Body of pancreas (tissue), 4 donors: ENCODE measurements at regions not wholly inside any gene's neighbourhood (a gene's known extent, or its start where the extent isn't known, plus 50 kb on each side); places are given as distances from the start of the nearest gene placed in this dataset.
"Not testable (repeated sequence)": the region's sequence is repeated elsewhere in the genome, so short reads cannot be mapped to it uniquely, and the experiment has no call there.

Experiments
- ATAC-seq: fragments of 150-250 bp; one replicate; pipeline ENCODE4 v1.9.1; 2016
- DNase-seq, 4 donors: peaks; one replicate each; pipeline ENCODE4 v3.0.0-alpha.2; 2019
- H3K27ac ChIP-seq, 4 donors: fragments of 200-600 bp; sonication (generic); 1 replicate in 3 of 4; 2 replicates in 1 of 4; pipeline versions ENCODE4 v1.5.1 to v1.6.1; 2016 to 2019; ENCODE audit warnings: mild to moderate bottlenecking in 1 of 4, mixed read lengths in 1 of 4, moderate library complexity in 1 of 4
- H3K27me3 ChIP-seq, 2 donors: fragments of 200-600 bp; sonication (generic); one replicate each; pipeline ENCODE4 v1.6.0; 2016; ENCODE audit warnings: mild to moderate bottlenecking in 1 of 2
- H3K36me3 ChIP-seq, 2 donors: fragments of 200-600 bp; sonication (generic); replicated peaks in 1 of 2; 2 replicates each; pipeline ENCODE4 v1.5.1; 2016; ENCODE audit warnings: low read depth in 2 of 2; ENCODE audit not compliant: insufficient read depth in 1 of 2
- H3K4me1 ChIP-seq: fragments of 200-600 bp; sonication (generic); one replicate; pipeline ENCODE4 v1.6.0; 2016
- H3K4me3 ChIP-seq, 2 donors: fragments of 200-600 bp; sonication (generic); 1 replicate in 1 of 2; 2 replicates in 1 of 2; pipeline ENCODE4 v1.5.1; 2016 to 2019
- H3K9me3 ChIP-seq, 3 donors: fragments of 200-600 bp; sonication (generic); 1 replicate in 2 of 3; 2 replicates in 1 of 3; pipeline ENCODE4 v1.5.1; 2016
- CTCF ChIP-seq, 7 experiments: fragments of 450-650 bp in 4 of 7; fragments of 200-600 bp in 3 of 7; sonication (generic) in 3 of 7; IDR thresholded peaks; one replicate each; pipeline ENCODE4 v1.5.1; 2016 to 2019; ENCODE audit warnings: antibody characterized with exemption in 7 of 7
- POLR2A ChIP-seq, 3 donors: fragments of 450-650 bp; IDR thresholded peaks; one replicate each; pipeline ENCODE4 v1.6.1; 2016; ENCODE audit warnings: antibody characterized with exemption in 3 of 3, mild to moderate bottlenecking in 2 of 3
- WGBS, 2 donors: methylation state at CpG; one replicate each; pipeline ENCODE4 v1.1.5; 2017; 5-methylcytosine and 5-hydroxymethylcytosine counted together
- intact Hi-C: fragments of 100-400 bp; cut with DNase I; formaldehyde crosslinking; loops from one replicate; pipeline ENCODE4 v1.15.1; 2023

DNA sequence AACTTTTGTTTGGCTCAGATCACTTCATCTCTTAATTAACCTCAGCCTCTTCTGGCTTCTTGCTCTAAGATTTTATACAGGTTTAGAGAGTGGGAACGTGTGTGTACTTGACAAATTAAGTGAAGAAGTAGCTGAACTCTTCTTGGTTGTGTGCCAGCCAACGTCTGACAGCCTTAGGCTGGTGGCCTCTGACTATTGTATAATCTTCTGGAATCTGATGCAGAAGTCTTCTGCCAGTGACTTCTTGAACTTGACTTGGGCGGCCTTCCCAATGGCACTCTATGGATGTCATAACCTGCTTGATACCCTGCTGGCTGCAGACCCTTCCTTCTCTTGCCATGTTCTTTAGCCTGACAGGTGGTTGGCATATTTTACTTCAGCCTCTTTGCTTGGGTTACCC is 660.5 kb downstream of the DOK5 start:
- 40% methylated on average over 3 of the region's 3 CpGs for WGBS, 2 donors
- TF ChIP-seq CTCF (IDR thresholded peaks at IDR 0.05) (no peak), POLR2A (IDR thresholded peaks at IDR 0.05) (no peak)
- ATAC-seq (no peak), DNase-seq (no peak)
- intact Hi-C loops = no loop called here
- Histone ChIP-seq H3K4me1 (no peaks in the 10 kb centered on the region), H3K27ac (no peak overlapping the region), H3K36me3 (no peaks in the 10 kb centered on the region), H3K27me3 (no peaks in the 10 kb centered on the region), H3K9me3 (no peaks in the 10 kb centered on the region), H3K4me3 (no peak overlapping the region)

DNA sequence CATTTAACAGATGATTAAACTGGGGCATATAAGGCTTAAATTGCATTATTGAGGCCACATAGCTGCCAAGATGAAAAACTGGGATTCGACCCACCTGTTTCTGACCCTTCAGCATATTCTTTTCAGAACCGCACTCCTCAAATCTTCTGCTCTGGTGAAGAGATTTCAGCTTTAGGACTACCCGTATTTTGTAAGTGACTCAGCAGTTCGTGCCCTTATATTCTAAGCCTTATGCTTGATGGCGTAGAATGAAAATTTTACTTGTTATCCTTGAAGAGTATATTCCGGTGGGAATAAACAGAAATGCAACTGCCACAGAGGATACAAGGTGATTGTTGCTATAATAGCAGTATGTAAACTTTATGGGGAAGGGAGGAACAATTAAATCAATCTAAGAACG is 657.1 kb downstream of the DOK5 start:
- no peaks in the 10 kb centered on the region for H3K27me3 ChIP-seq
- intact Hi-C loops = no loop called here
- no peak overlapping the region for H3K27ac ChIP-seq
- no peaks in the 10 kb centered on the region for H3K36me3 ChIP-seq
- H3K9me3 ChIP-seq = no peaks in the 10 kb centered on the region
- no peak for DNase-seq
- H3K4me1 ChIP-seq = no peaks in the 10 kb centered on the region
- H3K4me3 ChIP-seq = no peak overlapping the region
- WGBS, 2 donors = 68% methylated on average over 7 of the region's 7 CpGs
- no peak for ATAC-seq
- no peak for TF ChIP-seq CTCF (IDR thresholded peaks at IDR 0.05)
- no peak for TF ChIP-seq POLR2A (IDR thresholded peaks at IDR 0.05)

GRCh38 chr20:55117577-55117976 is 642.2 kb downstream of the DOK5 start:
- ATAC-seq, intact Hi-C loops, H3K9me3 ChIP-seq, H3K27ac ChIP-seq, H3K36me3 ChIP-seq, DNase-seq, H3K4me3 ChIP-seq, H3K4me1 ChIP-seq, H3K27me3 ChIP-seq: not testable (repeated sequence)
- WGBS, 2 donors = 45 to 49% methylated on average over 4 of the region's 4 CpGs

DNA sequence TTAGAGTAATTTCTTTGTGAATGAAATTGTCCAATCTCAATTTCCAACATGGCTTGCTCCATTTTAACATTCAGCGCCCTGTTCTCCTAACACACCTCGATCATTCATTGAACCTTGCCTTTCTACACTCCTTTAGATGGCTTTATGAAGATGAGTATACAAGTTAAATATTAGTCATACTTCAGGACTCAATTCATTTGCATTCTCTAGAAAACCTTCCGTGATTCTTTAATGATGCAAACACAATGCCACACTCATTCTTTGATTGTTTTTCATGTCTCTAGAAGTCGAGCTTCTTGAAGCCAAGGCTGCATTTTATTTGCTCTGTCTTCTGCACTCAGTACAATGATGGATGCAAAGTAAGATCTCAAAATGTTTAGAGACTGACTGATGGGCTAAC is 641.2 kb downstream of the DOK5 start:
- no peaks in the 10 kb centered on the region for H3K27me3 ChIP-seq
- ATAC-seq (no peak), DNase-seq (no peak)
- TF ChIP-seq CTCF (IDR thresholded peaks at IDR 0.05) = no peak
- no peak for TF ChIP-seq POLR2A (IDR thresholded peaks at IDR 0.05)
- no peaks in the 10 kb centered on the region for H3K36me3 ChIP-seq
- WGBS, 2 donors = 61 to 62% methylated on average over 4 of the region's 4 CpGs
- no peaks in the 10 kb centered on the region for H3K4me1 ChIP-seq
- intact Hi-C loops = no loop called here
- no peaks in the 10 kb centered on the region for H3K9me3 ChIP-seq
- H3K4me3 ChIP-seq = no peak overlapping the region
- no peak overlapping the region for H3K27ac ChIP-seq

DNA sequence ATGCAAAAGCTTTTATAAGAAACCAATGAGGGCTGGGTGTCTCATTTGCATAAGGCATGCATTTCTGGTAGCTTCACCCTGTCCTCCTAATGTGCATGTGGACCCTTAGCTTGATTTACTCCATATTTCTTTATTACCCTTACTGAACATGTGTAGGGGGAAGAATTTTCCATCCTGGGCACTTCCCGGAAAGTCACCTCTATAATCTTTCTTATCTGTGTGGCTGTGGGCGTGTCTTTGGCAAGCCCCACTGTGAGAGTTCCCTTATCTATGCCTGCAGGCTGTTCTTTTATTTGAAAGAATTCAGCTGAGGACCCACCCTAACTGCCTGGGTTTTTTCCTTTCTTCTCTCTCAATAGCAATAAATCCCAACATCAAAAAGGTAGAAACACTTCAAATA is 627.8 kb downstream of the DOK5 start:
- Histone ChIP-seq H3K9me3 (no peaks in the 10 kb centered on the region), H3K36me3 (no peaks in the 10 kb centered on the region), H3K27me3 (no peaks in the 10 kb centered on the region), H3K4me1 (no peaks in the 10 kb centered on the region), H3K27ac (no peak overlapping the region), H3K4me3 (no peak overlapping the region)
- TF ChIP-seq CTCF (IDR thresholded peaks at IDR 0.05) (no peak), POLR2A (IDR thresholded peaks at IDR 0.05) (no peak)
- DNase-seq = no peak
- intact Hi-C loops = no loop called here
- ATAC-seq = no peak
- WGBS, 2 donors = 9 to 22% methylated on average over 2 of the region's 2 CpGs
